CD8-positive, alpha-beta memory T cell (primary cell): ENCODE measurements at regions not wholly inside any gene's neighbourhood (a gene's known extent, or its start where the extent isn't known, plus 50 kb on each side); places are given as distances from the start of the nearest gene placed in this dataset.

Experiments
- CTCF ChIA-PET: fragments of 350-600 bp; sonication (Branson Sonifier 250); formaldehyde crosslinking; loops from one replicate; lab custom pipeline; 2021; ENCODE audit warnings: antibody characterized with exemption; lab: Charles Lee
- POLR2A ChIA-PET: fragments of 350-600 bp; sonication (Branson Sonifier 250); formaldehyde crosslinking; loops from one replicate; lab custom pipeline; 2021; ENCODE audit warnings: antibody characterized with exemption; lab: Charles Lee
- DNase-seq, 5 donors: peaks; one replicate each; pipeline versions ENCODE4 v3.0.0 to v3.0.0-alpha.2; 2020 to 2022; ENCODE audit warnings: mixed read lengths in 1 of 5
- H3K27ac ChIP-seq: one replicate; pipeline ENCODE4 v1.7.0; 2013; ENCODE audit warnings: low read depth, mild to moderate bottlenecking, low read length, moderate library complexity
- H3K27me3 ChIP-seq: 2 replicates; pipeline ENCODE4 v1.7.0; 2013; ENCODE audit warnings: low read length, mild to moderate bottlenecking; ENCODE audit not compliant: insufficient read depth, poor library complexity, severe bottlenecking
- H3K36me3 ChIP-seq: 2 replicates; pipeline ENCODE4 v1.7.0; 2013; ENCODE audit warnings: mild to moderate bottlenecking, low read length, moderate library complexity; ENCODE audit not compliant: insufficient read depth
- H3K4me1 ChIP-seq: 2 replicates; pipeline ENCODE4 v1.7.0; 2013; ENCODE audit warnings: mild to moderate bottlenecking, low read length, moderate library complexity; ENCODE audit not compliant: insufficient read depth
- H3K4me3 ChIP-seq: 2 replicates; pipeline ENCODE4 v1.7.0; 2013; ENCODE audit warnings: mild to moderate bottlenecking, low read length
- H3K9me3 ChIP-seq: 2 replicates; pipeline ENCODE4 v1.7.0; 2013; ENCODE audit warnings: mild to moderate bottlenecking, low read length
- H3K27ac Mint-ChIP-seq, 8 donors: one replicate each; pipeline ENCODE4 v1.8.0; 2020 to 2021; ENCODE audit warnings: mixed read lengths in 8 of 8, mild to moderate bottlenecking in 6 of 8, inconsistent platforms in 3 of 8, moderate library complexity in 3 of 8
- H3K27me3 Mint-ChIP-seq, 2 donors: one replicate each; pipeline ENCODE4 v1.8.0; 2020 to 2021; ENCODE audit warnings: mixed read lengths in 2 of 2, mild to moderate bottlenecking in 1 of 2, moderate library complexity in 1 of 2
- H3K36me3 Mint-ChIP-seq, 3 donors: one replicate each; pipeline ENCODE4 v1.8.0; 2020 to 2021; ENCODE audit warnings: mixed read lengths in 3 of 3, inconsistent platforms in 1 of 3, mild to moderate bottlenecking in 1 of 3
- H3K4me1 Mint-ChIP-seq, 3 donors: one replicate each; pipeline ENCODE4 v1.8.0; 2020 to 2021; ENCODE audit warnings: mixed read lengths in 3 of 3, inconsistent platforms in 1 of 3, mild to moderate bottlenecking in 1 of 3
- H3K4me3 Mint-ChIP-seq, 7 donors: one replicate each; pipeline ENCODE4 v1.8.0; 2020 to 2021; ENCODE audit warnings: mixed read lengths in 7 of 7, mild to moderate bottlenecking in 6 of 7, moderate library complexity in 4 of 7, inconsistent platforms in 2 of 7
- H3K9me3 Mint-ChIP-seq, 5 donors: one replicate each; pipeline ENCODE4 v1.8.0; 2020 to 2022; ENCODE audit warnings: mixed read lengths in 5 of 5, mild to moderate bottlenecking in 3 of 5, moderate library complexity in 2 of 5, inconsistent platforms in 1 of 5

DNA sequence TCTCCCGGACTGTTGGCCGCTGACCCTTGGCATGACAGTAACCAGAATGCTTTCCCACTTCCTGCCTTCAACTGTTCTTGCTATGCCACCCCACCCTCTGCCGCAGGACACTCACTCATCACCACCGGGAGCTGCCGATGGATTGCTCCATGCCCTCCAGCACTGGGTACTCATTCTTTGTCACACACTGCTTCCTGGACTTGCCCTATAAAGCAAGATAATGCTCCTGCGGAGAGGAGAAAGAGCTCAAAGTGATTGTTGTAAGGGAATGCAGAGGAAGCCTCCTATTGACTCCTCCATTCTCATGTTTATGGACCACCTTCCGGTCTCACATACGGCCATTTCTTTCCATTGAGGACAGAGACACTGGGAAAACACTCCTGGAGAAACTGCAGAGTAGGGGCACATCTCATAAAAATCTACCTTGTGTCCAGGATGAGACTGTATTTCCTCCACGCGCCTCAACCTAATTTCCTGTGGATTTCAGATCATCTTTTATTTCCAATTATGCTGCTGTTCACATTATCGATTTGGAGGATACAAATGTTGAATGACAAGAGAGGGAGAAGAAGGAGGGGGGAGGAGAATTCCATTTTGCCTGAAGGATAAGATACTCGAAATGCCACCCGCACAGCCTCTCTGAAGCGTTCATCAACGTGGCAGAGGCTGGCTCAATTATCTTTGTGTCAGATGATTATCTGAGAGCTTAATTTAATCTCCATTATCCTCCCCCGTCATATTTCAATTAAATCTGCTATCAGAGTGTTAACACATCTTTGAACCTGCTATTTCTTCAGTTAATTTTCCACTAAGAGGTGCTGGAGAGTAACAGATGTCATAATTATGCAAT, 486.1 kb upstream of the SALL1 start:
- no peaks in the 10 kb centered on the region for H3K4me1 Mint-ChIP-seq

DNA sequence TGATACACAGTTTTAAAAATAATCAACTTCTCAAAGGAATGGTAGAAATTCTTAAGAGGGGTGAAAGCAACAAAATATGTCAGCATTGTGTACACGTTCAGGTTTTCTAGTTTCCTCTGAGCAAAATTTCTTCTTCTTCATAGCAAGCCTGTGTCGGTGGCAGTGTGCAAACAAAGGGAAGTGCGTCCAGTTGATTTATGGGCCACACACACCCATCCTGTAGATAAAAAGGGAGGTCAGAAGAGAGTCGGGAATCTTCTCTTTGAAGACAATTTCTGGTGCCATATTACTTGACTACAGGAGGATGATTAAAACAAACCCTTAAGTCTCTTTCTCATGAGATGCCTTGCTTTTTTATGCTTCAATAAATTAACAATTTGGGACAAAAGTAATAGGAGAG, 484.1 kb upstream of the SALL1 start:
- no peaks in the 10 kb centered on the region for H3K27me3 ChIP-seq
- Mint-ChIP-seq H3K27me3 (no peaks in the 10 kb centered on the region), H3K4me3 (no peak overlapping the region), H3K4me1 (no peaks in the 10 kb centered on the region), H3K36me3 (no peaks in the 10 kb centered on the region), H3K9me3 (peaks cover 8 to 27% (median 22%) of the 10 kb centered on the region in 5 donors), H3K27ac (no peak overlapping the region)
- no peak overlapping the region for H3K4me3 ChIP-seq
- no peaks in the 10 kb centered on the region for H3K9me3 ChIP-seq
- no peak overlapping the region for H3K27ac ChIP-seq
- ChIA-PET CTCF (no interaction called here), POLR2A (no interaction called here)
- DNase-seq, result no peak
- H3K36me3 ChIP-seq, result no peaks in the 10 kb centered on the region
- no peaks in the 10 kb centered on the region for H3K4me1 ChIP-seq

More for the DNA sequence above, 486.1 kb upstream of the SALL1 start:
- H3K4me1 ChIP-seq, result no peaks in the 10 kb centered on the region
- CTCF ChIA-PET, result no interaction called here
- Mint-ChIP-seq H3K27me3 (no peaks in the 10 kb centered on the region), H3K4me3 (no peak overlapping the region), H3K9me3 (peaks cover 8 to 28% (median 20%) of the 10 kb centered on the region in 5 donors), H3K27ac (no peak overlapping the region), H3K36me3 (no peaks in the 10 kb centered on the region)
- H3K36me3 ChIP-seq, result no peaks in the 10 kb centered on the region
- no peak overlapping the region for H3K4me3 ChIP-seq
- H3K27me3 ChIP-seq, result no peaks in the 10 kb centered on the region
- no peaks in the 10 kb centered on the region for H3K9me3 ChIP-seq
- POLR2A ChIA-PET, result no interaction called here
- no peak overlapping the region for H3K27ac ChIP-seq
- no peak for DNase-seq

DNA sequence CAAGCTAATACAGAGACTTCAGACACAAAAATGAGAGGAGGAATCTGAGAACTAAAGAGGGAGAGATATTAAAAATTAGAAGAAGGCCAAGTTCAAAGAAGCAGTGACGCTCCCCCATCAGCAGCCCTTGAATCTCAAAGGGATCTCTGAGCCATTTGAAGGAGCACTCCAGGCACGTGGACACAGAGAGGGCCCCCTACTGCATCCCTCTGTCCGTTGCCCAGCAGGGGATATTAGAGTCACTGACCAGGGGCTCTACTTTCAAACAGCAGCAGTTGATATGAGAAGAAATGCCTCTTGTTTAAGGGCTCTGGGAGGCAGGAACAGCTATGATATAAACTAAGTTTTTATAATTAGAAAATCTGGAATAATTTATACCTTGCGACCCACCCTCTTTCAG, 479.0 kb upstream of the SALL1 start:
- Mint-ChIP-seq H3K27ac (no peak overlapping the region), H3K4me3 (no peak overlapping the region), H3K27me3 (no peaks in the 10 kb centered on the region), H3K4me1 (no peaks in the 10 kb centered on the region), H3K9me3 (peaks cover 3 to 17% (median 9%) of the 10 kb centered on the region in 5 donors), H3K36me3 (no peaks in the 10 kb centered on the region)
- no peak overlapping the region for H3K27ac ChIP-seq
- POLR2A ChIA-PET, result no interaction called here
- no peaks in the 10 kb centered on the region for H3K27me3 ChIP-seq
- no peak overlapping the region for H3K4me3 ChIP-seq
- H3K9me3 ChIP-seq, result no peaks in the 10 kb centered on the region
- H3K36me3 ChIP-seq, result no peaks in the 10 kb centered on the region
- CTCF ChIA-PET, result no interaction called here
- no peaks in the 10 kb centered on the region for H3K4me1 ChIP-seq
- no peak for DNase-seq

DNA sequence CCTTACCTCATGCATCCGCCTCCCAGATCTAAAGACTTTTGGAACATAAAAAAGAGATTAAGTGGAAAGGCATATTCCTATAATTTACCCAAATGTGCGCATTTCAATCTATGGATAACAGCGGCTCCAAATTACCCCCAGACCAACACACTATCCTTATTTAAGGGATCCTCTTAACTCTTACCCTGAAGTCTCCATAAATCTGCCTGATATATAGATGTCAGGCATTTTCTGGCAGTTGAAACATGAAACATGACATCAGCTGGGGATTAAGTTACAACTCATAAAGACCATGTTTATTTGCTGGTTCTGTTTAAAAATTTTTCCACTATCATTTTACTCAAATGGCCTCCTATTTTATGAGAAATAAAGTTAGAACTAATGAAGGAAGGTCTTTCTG, 478.5 kb upstream of the SALL1 start:
- Histone ChIP-seq H3K27me3 (no peaks in the 10 kb centered on the region), H3K4me3 (no peak overlapping the region), H3K36me3 (no peaks in the 10 kb centered on the region), H3K4me1 (no peaks in the 10 kb centered on the region), H3K9me3 (no peaks in the 10 kb centered on the region), H3K27ac (no peak overlapping the region)
- H3K4me3 Mint-ChIP-seq, result no peak overlapping the region
- DNase-seq, result no peak
- no peaks in the 10 kb centered on the region for H3K27me3 Mint-ChIP-seq
- H3K4me1 Mint-ChIP-seq, result no peaks in the 10 kb centered on the region
- ChIA-PET POLR2A (no interaction called here), CTCF (no interaction called here)
- H3K36me3 Mint-ChIP-seq, result no peaks in the 10 kb centered on the region
- peaks cover 3 to 19% (median 9%) of the 10 kb centered on the region in 5 donors for H3K9me3 Mint-ChIP-seq
- H3K27ac Mint-ChIP-seq, result no peak overlapping the region

DNA sequence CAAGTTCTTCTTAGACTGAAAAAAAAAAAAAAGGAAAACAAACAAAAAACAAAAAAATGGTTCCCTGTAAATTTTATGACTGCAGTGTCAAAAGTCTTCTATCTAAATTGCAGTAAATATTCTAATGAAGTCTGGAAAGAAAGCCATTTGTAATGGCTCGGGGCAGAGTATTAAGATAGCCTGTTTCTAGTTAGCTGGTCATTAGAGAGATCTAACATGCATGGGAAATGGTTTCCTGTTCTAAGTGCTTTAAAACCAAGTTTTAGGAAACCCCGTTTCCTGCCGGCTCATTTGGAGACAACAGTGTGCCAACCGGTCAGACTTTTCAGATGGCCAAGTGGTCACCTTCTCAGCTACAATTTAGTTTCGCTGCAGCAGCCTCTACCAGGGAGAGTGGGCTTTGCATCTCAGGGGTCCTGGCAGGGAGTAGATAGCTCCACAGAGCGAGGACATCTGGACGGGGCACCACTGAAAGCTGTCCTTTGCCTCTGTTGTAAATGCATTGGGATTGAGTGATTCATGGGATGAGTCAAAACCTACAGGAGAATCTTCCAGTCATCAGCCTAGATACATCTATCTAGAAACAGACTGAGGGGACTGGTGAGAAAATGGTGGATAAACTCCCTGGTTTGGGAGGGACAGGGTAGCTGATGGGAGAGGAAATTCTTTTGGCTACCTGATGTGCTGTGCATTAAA, 473.2 kb upstream of the SALL1 start:
- Mint-ChIP-seq H3K4me1 (no peaks in the 10 kb centered on the region), H3K9me3 (peaks cover 0 to 23% (median 6%) of the 10 kb centered on the region in 5 donors)

DNA sequence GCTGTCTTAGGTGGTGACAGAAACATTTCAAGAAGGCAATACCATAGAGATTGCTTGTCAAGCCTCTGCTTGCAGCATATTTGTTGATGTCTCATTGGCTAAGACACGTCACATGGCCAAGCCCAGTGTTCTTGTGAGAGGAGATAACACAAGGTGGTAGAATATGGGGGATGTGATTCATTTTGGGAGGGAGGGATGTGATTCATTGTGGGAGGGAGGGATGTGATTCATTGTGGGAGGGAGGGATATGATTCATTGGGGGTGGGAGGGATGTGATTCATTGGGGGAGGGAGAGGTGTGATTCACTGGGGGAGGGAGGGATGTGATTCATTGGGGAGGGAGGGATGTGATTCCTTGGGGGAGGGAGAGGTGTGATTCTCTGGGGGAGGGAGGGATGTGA, 470.5 kb upstream of the SALL1 start:
- no peaks in the 10 kb centered on the region for H3K4me1 Mint-ChIP-seq
- H3K4me3 Mint-ChIP-seq, result no peak overlapping the region
- H3K36me3 Mint-ChIP-seq, result no peaks in the 10 kb centered on the region
- H3K36me3 ChIP-seq, result no peaks in the 10 kb centered on the region
- H3K27ac Mint-ChIP-seq, result no peak overlapping the region
- H3K27me3 Mint-ChIP-seq, result peaks cover 0 to 1% of the 10 kb centered on the region in 2 donors
- H3K4me3 ChIP-seq, result no peak overlapping the region
- no peaks in the 10 kb centered on the region for H3K27me3 ChIP-seq
- CTCF ChIA-PET, result no interaction called here
- no peaks in the 10 kb centered on the region for H3K4me1 ChIP-seq
- DNase-seq, result no peak
- H3K9me3 Mint-ChIP-seq, result peaks cover 2 to 19% (median 7%) of the 10 kb centered on the region in 5 donors
- POLR2A ChIA-PET, result no interaction called here
- H3K9me3 ChIP-seq, result no peaks in the 10 kb centered on the region
- H3K27ac ChIP-seq, result no peak overlapping the region

More for the DNA sequence above, 473.2 kb upstream of the SALL1 start:
- no peaks in the 10 kb centered on the region for H3K36me3 Mint-ChIP-seq
- H3K4me3 Mint-ChIP-seq, result no peak overlapping the region
- POLR2A ChIA-PET, result no interaction called here
- no peaks in the 10 kb centered on the region for H3K36me3 ChIP-seq
- CTCF ChIA-PET, result no interaction called here
- no peak overlapping the region for H3K27ac ChIP-seq
- H3K9me3 ChIP-seq, result no peaks in the 10 kb centered on the region
- no peaks in the 10 kb centered on the region for H3K27me3 Mint-ChIP-seq
- no peak overlapping the region for H3K4me3 ChIP-seq
- H3K4me1 ChIP-seq, result no peaks in the 10 kb centered on the region
- no peak overlapping the region for H3K27ac Mint-ChIP-seq
- no peak for DNase-seq
- no peaks in the 10 kb centered on the region for H3K27me3 ChIP-seq

DNA sequence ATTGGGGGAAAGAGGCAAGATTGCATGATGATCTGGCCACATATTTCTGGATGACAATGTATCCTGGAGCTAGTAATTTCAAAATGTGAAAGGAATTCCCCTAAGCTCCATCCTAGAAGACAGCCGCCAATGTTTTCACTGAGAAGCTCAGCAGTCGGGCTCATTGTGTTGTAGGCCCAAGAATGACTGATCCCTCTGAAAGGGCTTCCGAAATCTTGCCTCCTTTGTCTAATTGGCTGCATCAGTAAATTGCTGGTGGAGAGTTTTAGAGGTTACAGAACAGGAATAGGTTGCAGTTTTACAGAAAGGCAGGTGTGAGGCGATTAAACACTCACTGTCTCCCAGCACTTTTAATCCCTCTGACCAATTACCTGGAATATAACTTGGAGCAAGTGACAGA, 464.1 kb upstream of the SALL1 start:
- H3K27ac ChIP-seq, result no peak overlapping the region
- no peaks in the 10 kb centered on the region for H3K36me3 ChIP-seq
- CTCF ChIA-PET, result no interaction called here
- no peak for DNase-seq
- H3K27me3 Mint-ChIP-seq, result peaks cover 0 to 1% of the 10 kb centered on the region in 2 donors
- H3K4me1 Mint-ChIP-seq, result no peaks in the 10 kb centered on the region
- H3K27ac Mint-ChIP-seq, result no peak overlapping the region
- H3K9me3 Mint-ChIP-seq, result peaks cover 2 to 18% (median 4%) of the 10 kb centered on the region in 5 donors
- H3K4me3 ChIP-seq, result no peak overlapping the region
- POLR2A ChIA-PET, result no interaction called here
- no peak overlapping the region for H3K4me3 Mint-ChIP-seq
- H3K9me3 ChIP-seq, result no peaks in the 10 kb centered on the region
- H3K36me3 Mint-ChIP-seq, result peaks cover 0 to 2% (median 0%) of the 10 kb centered on the region in 3 donors
- no peaks in the 10 kb centered on the region for H3K4me1 ChIP-seq
- H3K27me3 ChIP-seq, result no peaks in the 10 kb centered on the region

DNA sequence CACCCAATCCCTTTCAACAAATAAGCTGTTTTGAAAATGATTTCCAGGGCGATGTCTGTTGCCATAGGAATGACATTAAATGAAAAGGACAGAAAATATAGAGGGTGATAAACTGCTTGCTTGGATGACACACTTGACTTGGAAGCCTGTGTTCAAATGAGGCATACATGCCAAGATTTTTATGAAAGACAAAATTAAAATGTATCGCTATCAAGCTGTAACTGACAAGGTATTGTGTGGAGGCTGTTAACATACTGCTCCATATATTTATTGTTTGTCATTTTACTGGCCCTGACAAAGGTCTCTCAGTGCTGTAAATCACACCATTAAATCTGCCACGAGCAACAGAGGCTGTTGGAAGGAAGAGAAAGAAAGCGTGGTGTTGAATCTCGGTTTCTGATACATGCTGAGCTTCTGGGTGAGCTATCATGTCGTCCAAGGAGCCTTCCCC, 456.2 kb upstream of the SALL1 start:
- Histone ChIP-seq H3K27me3 (no peaks in the 10 kb centered on the region), H3K4me1 (no peaks in the 10 kb centered on the region), H3K4me3 (no peak overlapping the region), H3K36me3 (no peaks in the 10 kb centered on the region), H3K27ac (no peak overlapping the region), H3K9me3 (no peaks in the 10 kb centered on the region)
- H3K4me1 Mint-ChIP-seq, result no peaks in the 10 kb centered on the region
- no peaks in the 10 kb centered on the region for H3K27me3 Mint-ChIP-seq
- H3K9me3 Mint-ChIP-seq, result peaks cover 6 to 10% (median 8%) of the 10 kb centered on the region in 5 donors
- H3K4me3 Mint-ChIP-seq, result no peak overlapping the region
- H3K27ac Mint-ChIP-seq, result peak overlapping the region in 1 of 8 donors; percentile 27
- POLR2A ChIA-PET, result no interaction called here
- CTCF ChIA-PET, result no interaction called here
- peaks cover 0 to under 1% (median 0%) of the 10 kb centered on the region in 3 donors for H3K36me3 Mint-ChIP-seq
- DNase-seq, result no peak
